Hepatocyte (in vitro differentiated cells): ENCODE measurements at regions not wholly inside any gene's neighbourhood (a gene's known extent, or its start where the extent isn't known, plus 50 kb on each side); places are given as distances from the start of the nearest gene placed in this dataset.

Source experiments
- DNase-seq: peaks from one replicate; pipeline ENCODE4 v3.0.0-alpha.2; 2016; ENCODE audit warnings: low spot score
- H2AFZ ChIP-seq: fragments of 200-600 bp; sonication (generic); 2 replicates; pipeline ENCODE4 v1.6.0; 2016; ENCODE audit warnings: antibody characterized with exemption, mild to moderate bottlenecking
- H3K27ac ChIP-seq: fragments of 200-600 bp; sonication (generic); 2 replicates; pipeline ENCODE4 v1.5.1; 2016; ENCODE audit warnings: mild to moderate bottlenecking
- H3K27me3 ChIP-seq: fragments of 200-600 bp; sonication (generic); 2 replicates; pipeline ENCODE4 v1.6.1; 2016
- H3K36me3 ChIP-seq: fragments of 200-600 bp; sonication (generic); replicated peaks from 2 replicates; pipeline ENCODE4 v1.5.1; 2016; ENCODE audit warnings: low read depth; ENCODE audit not compliant: insufficient read depth
- H3K4me1 ChIP-seq: fragments of 200-600 bp; sonication (generic); 2 replicates; pipeline ENCODE4 v1.5.1; 2016; ENCODE audit warnings: mild to moderate bottlenecking, moderate library complexity; ENCODE audit not compliant: insufficient read depth
- H3K4me2 ChIP-seq: fragments of 200-600 bp; sonication (generic); 2 replicates; pipeline ENCODE4 v1.6.0; 2016
- H3K4me3 ChIP-seq: fragments of 200-600 bp; sonication (generic); 2 replicates; pipeline ENCODE4 v1.5.1; 2016; ENCODE audit warnings: mild to moderate bottlenecking
- H3K79me2 ChIP-seq: fragments of 200-600 bp; sonication (generic); 2 replicates; pipeline ENCODE4 v1.6.0; 2017; ENCODE audit warnings: mild to moderate bottlenecking
- H3K9me2 ChIP-seq: fragments of 200-600 bp; sonication (generic); replicated peaks from 2 replicates; pipeline ENCODE4 v1.6.0; 2017; ENCODE audit warnings: mild to moderate bottlenecking; ENCODE audit not compliant: insufficient read depth
- H3K9me3 ChIP-seq: fragments of 200-600 bp; sonication (generic); 2 replicates; pipeline ENCODE4 v1.5.1; 2016; ENCODE audit warnings: low read depth, mild to moderate bottlenecking
- H4K20me1 ChIP-seq: fragments of 200-600 bp; sonication (generic); 2 replicates; pipeline ENCODE4 v1.6.0; 2016; ENCODE audit warnings: mild to moderate bottlenecking; ENCODE audit not compliant: insufficient read depth, poor library complexity, severe bottlenecking
- CTCF ChIP-seq: fragments of 200-600 bp; sonication (generic); IDR thresholded peaks from 2 replicates; pipeline ENCODE4 v1.5.1; 2016; ENCODE audit warnings: antibody characterized with exemption, mild to moderate bottlenecking; ENCODE audit not compliant: poor library complexity
- EZH2 ChIP-seq: fragments of 200-600 bp; sonication (generic); IDR thresholded peaks from 2 replicates; pipeline ENCODE4 v1.6.1; 2016; ENCODE audit warnings: antibody characterized with exemption, mild to moderate bottlenecking, borderline replicate concordance
- EZH2phosphoT487 ChIP-seq: fragments of 200-600 bp; sonication (generic); IDR thresholded peaks from one replicate; pipeline ENCODE4 v1.6.1; 2018; ENCODE audit warnings: antibody characterized with exemption, mild to moderate bottlenecking, low read depth, moderate library complexity; ENCODE audit not compliant: unreplicated experiment, severe bottlenecking
- WGBS: methylation state at CpG from one replicate; pipeline ENCODE4 v1.1.6; 2016; ENCODE audit warnings: low lambda C conversion rate; ENCODE audit errors: missing lambda C conversion rate; 5-methylcytosine and 5-hydroxymethylcytosine counted together

GRCh38 chr2:41763141-41763540, 284.7 kb upstream of the PKDCC start:
- no peak for DNase-seq
- TF ChIP-seq EZH2phosphoT487 = no peak
- no peak for TF ChIP-seq EZH2
- no peak for TF ChIP-seq CTCF
- Histone ChIP-seq H3K27me3 (no peaks in the 10 kb centered on the region), H3K4me3 (no peak overlapping the region), H3K4me1 (no peaks in the 10 kb centered on the region), H3K79me2 (no peaks in the 10 kb centered on the region), H3K4me2 (no peak overlapping the region), H2AFZ (no peak overlapping the region), H3K9me3 (no peaks in the 10 kb centered on the region), H4K20me1 (no peaks in the 10 kb centered on the region), H3K9me2 (no peaks in the 10 kb centered on the region), H3K27ac (no peak overlapping the region), H3K36me3 (no peaks in the 10 kb centered on the region)
- 77% methylated on average over 4 of the region's 4 CpGs for WGBS

GRCh38 chr2:41764131-41764530, 283.7 kb upstream of the PKDCC start:
- H3K36me3 ChIP-seq = no peaks in the 10 kb centered on the region
- H4K20me1 ChIP-seq = no peaks in the 10 kb centered on the region
- H3K4me1 ChIP-seq = no peaks in the 10 kb centered on the region
- 88% methylated on average over 1 of the region's 1 CpG for WGBS
- no peaks in the 10 kb centered on the region for H3K27me3 ChIP-seq
- no peak for TF ChIP-seq CTCF
- no peak for TF ChIP-seq EZH2phosphoT487
- no peak for TF ChIP-seq EZH2
- no peak overlapping the region for H3K27ac ChIP-seq
- no peak overlapping the region for H3K4me2 ChIP-seq
- H3K4me3 ChIP-seq = no peak overlapping the region
- no peak for DNase-seq
- H3K9me2 ChIP-seq = no peaks in the 10 kb centered on the region
- no peaks in the 10 kb centered on the region for H3K9me3 ChIP-seq
- H3K79me2 ChIP-seq = no peaks in the 10 kb centered on the region
- no peak overlapping the region for H2AFZ ChIP-seq

DNA sequence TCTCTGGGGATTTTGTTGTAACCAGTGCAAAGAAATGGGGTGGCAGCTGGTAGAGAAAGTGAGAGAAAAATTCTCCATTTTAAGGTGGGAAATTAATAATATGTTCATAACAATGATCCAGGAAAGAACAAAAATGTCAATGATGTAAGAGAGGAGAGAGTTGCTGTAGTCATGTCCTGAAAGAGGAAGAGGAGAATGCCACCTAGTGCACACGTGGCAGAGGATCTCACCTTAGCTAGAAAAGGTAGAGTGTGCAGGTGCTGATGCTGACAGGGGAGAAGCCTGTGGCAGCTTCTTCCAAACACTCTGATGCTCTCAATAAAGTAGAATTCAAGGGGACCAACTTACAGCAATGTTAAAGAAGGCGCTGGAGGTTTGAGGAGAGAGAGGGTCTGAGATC, 282.9 kb upstream of the PKDCC start:
- DNase-seq = no peak
- WGBS = 67% methylated on average over 2 of the region's 2 CpGs
- no peaks in the 10 kb centered on the region for H3K9me3 ChIP-seq

More for the DNA sequence above, 282.9 kb upstream of the PKDCC start:
- Histone ChIP-seq H3K27me3 (no peaks in the 10 kb centered on the region), H2AFZ (no peak overlapping the region), H3K9me2 (no peaks in the 10 kb centered on the region), H3K36me3 (no peaks in the 10 kb centered on the region), H4K20me1 (no peaks in the 10 kb centered on the region), H3K4me3 (no peak overlapping the region), H3K4me1 (no peaks in the 10 kb centered on the region), H3K4me2 (no peak overlapping the region), H3K27ac (no peak overlapping the region), H3K79me2 (no peaks in the 10 kb centered on the region)
- TF ChIP-seq CTCF = no peak
- TF ChIP-seq EZH2phosphoT487 = no peak
- TF ChIP-seq EZH2 = no peak
